ENCODE measurements at regions not wholly inside any gene's neighbourhood (a gene's known extent, or its start where the extent isn't known, plus 50 kb on each side); places are given as distances from the start of the nearest gene placed in this dataset.

GRCh38 chr3:159137949-159138348 lies 336.1 kb downstream of the MFSD1 start:
- no peak for DNase-seq (ENCODE audit: low read depth)
- TF ChIP-seq, protein P1, sequence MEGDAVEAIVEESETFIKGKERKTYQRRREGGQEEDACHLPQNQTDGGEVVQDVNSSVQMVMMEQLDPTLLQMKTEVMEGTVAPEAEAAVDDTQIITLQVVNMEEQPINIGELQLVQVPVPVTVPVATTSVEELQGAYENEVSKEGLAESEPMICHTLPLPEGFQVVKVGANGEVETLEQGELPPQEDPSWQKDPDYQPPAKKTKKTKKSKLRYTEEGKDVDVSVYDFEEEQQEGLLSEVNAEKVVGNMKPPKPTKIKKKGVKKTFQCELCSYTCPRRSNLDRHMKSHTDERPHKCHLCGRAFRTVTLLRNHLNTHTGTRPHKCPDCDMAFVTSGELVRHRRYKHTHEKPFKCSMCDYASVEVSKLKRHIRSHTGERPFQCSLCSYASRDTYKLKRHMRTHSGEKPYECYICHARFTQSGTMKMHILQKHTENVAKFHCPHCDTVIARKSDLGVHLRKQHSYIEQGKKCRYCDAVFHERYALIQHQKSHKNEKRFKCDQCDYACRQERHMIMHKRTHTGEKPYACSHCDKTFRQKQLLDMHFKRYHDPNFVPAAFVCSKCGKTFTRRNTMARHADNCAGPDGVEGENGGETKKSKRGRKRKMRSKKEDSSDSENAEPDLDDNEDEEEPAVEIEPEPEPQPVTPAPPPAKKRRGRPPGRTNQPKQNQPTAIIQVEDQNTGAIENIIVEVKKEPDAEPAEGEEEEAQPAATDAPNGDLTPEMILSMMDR (IDR thresholded peaks at IDR 0.05; ENCODE audit: control insufficient read depth, insufficient read depth, low read depth, low read length, missing control alignments): no peak
- H3K4me3 ChIP-seq (ENCODE audit: control insufficient read depth, low read depth, low read length): no peak overlapping the region

GRCh38 chr3:159139326-159139725 lies 337.5 kb downstream of the MFSD1 start:
- DNase-seq (ENCODE audit: low read depth): no peak
- H3K4me3 ChIP-seq (ENCODE audit: control insufficient read depth, low read depth, low read length): no peak overlapping the region
- TF ChIP-seq, protein P1 (IDR thresholded peaks at IDR 0.05; ENCODE audit: control insufficient read depth, insufficient read depth, low read depth, low read length, missing control alignments): no peak

DNA sequence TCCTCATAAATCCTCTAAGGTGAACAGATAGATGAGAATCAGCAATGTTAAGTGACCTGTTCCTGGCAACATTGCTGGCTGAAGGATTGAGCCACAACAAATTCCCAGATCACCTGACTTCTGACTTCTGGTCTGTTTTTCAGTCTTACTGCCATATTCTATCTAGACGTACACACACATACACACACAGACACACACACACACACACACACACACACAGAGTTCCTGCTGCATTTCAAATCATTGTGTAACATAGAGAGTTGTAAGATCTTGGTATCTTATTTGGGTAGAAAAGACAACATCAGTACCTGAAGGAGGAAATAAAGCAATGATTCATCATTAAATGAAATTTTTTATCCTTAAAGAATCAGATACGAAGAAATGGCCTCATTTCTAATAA lies 342.6 kb downstream of the MFSD1 start:
- H3K4me3 ChIP-seq (ENCODE audit: control insufficient read depth, low read depth, low read length): no peak overlapping the region
- DNase-seq (ENCODE audit: low read depth): no peak
- TF ChIP-seq, protein P1 (IDR thresholded peaks at IDR 0.05; ENCODE audit: control insufficient read depth, insufficient read depth, low read depth, low read length, missing control alignments): no peak

DNA sequence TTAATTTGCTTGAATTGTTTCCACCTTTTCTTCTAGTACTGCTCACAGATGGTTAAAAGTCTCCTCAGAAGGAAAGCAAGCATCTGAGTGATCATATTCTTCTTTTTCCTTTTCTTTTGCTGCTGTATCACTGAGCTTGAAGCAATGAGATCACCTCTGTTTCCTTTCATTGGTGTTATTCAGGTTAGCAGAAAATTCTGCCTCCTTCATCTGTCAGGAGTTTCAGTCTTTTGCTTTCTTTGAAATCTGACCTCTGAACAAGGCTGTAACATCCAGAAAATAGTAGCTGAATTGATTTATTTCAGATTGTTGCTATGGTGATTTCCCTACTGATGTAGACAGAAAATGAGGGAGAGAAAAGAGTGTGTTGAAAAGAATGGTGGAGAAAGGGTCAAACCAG lies 343.0 kb downstream of the MFSD1 start:
- TF ChIP-seq, protein P1 (IDR thresholded peaks at IDR 0.05; ENCODE audit: control insufficient read depth, insufficient read depth, low read depth, low read length, missing control alignments): no peak
- H3K4me3 ChIP-seq (ENCODE audit: control insufficient read depth, low read depth, low read length): no peak overlapping the region
- no peak for DNase-seq (ENCODE audit: low read depth)

- H3K4me3 ChIP-seq (ENCODE audit: control insufficient read depth, low read depth, low read length): no peak overlapping the region
- DNase-seq (ENCODE audit: low read depth): no peak
These were observed 344.5 kb downstream of the MFSD1 start for GRCh38 chr3:159146392-159146791.

GRCh38 chr3:159146856-159147435 lies 345.1 kb downstream of the MFSD1 start:
- no peak overlapping the region for H3K4me3 ChIP-seq (ENCODE audit: control insufficient read depth, low read depth, low read length)
- TF ChIP-seq, protein P1 (IDR thresholded peaks at IDR 0.05; ENCODE audit: control insufficient read depth, insufficient read depth, low read depth, low read length, missing control alignments): no peak
- DNase-seq (ENCODE audit: low read depth): no peak

More at GRCh38 chr3:159146392-159146791, 344.5 kb downstream of the MFSD1 start:
- TF ChIP-seq, protein P1 (IDR thresholded peaks at IDR 0.05; ENCODE audit: control insufficient read depth, insufficient read depth, low read depth, low read length, missing control alignments): no peak
